GM12878 (cell line): ENCODE measurements at regions not wholly inside any gene's neighbourhood (a gene's known extent, or its start where the extent isn't known, plus 50 kb on each side); places are given as distances from the start of the nearest gene placed in this dataset.

Experiments used
- BACH1 ChIP-seq: fragments of 450-650 bp; IDR thresholded peaks from 2 replicates; pipeline ENCODE4 v1.6.1; 2017; ENCODE audit warnings: mild to moderate bottlenecking, borderline replicate concordance
- ESRRA ChIP-seq: IDR thresholded peaks from 2 replicates; pipeline ENCODE4 v1.6.1; 2012; ENCODE audit warnings: mild to moderate bottlenecking, low read length, improper control_type of control experiment
- GABPA ChIP-seq: IDR thresholded peaks from 2 replicates; pipeline ENCODE4 v1.6.1; 2014; ENCODE audit warnings: antibody characterized with exemption, low read depth, mild to moderate bottlenecking, inconsistent platforms
- JUND ChIP-seq: IDR thresholded peaks from 2 replicates; pipeline ENCODE4 v1.6.1; 2012; ENCODE audit warnings: low read depth, mild to moderate bottlenecking, low read length, improper control_type of control experiment, moderate library complexity
- MXI1 ChIP-seq: fragments of 150-350 bp; IDR thresholded peaks from 2 replicates; pipeline ENCODE4 v1.6.1; 2011; ENCODE audit warnings: low read depth, mild to moderate bottlenecking, inconsistent platforms, low read length, improper control_type of control experiment
- PAX8 ChIP-seq: fragments of 450-650 bp; IDR thresholded peaks from 2 replicates; pipeline ENCODE4 v1.6.1; 2017; ENCODE audit warnings: mild to moderate bottlenecking, moderate library complexity
- POLR2A ChIP-seq: IDR thresholded peaks from 2 replicates; pipeline ENCODE4 v1.6.1; 2011; ENCODE audit warnings: low read depth, mild to moderate bottlenecking, low read length
- YY1 ChIP-seq: IDR thresholded peaks from 2 replicates; pipeline ENCODE4 v1.6.1; 2011; ENCODE audit warnings: low read depth, mild to moderate bottlenecking, low read length
- ZSCAN29 ChIP-seq: fragments of 450-650 bp; IDR thresholded peaks from 2 replicates; pipeline ENCODE4 v1.6.1; 2017; ENCODE audit warnings: mild to moderate bottlenecking, moderate library complexity
- TF ChIP-seq, protein P1 (sequence below), 3 experiments: IDR thresholded peaks in 2 of 3; conservative IDR thresholded peaks in 1 of 3; 2 replicates each; pipeline ENCODE4 v1.5.1; 2011; ENCODE audit warnings: low read depth in 3 of 3, low read length in 3 of 3, mild to moderate bottlenecking in 3 of 3, control low read depth in 2 of 3, moderate library complexity in 2 of 3, inconsistent platforms in 1 of 3, mixed read lengths in 1 of 3; ENCODE audit not compliant: control insufficient read depth in 2 of 3, insufficient read depth in 1 of 3; ENCODE audit errors: extremely low read depth in 1 of 3
- TF ChIP-seq, protein P2 (sequence below): IDR thresholded peaks from 2 replicates; pipeline ENCODE4 v1.6.1; 2011; ENCODE audit warnings: low read depth, low read length, improper control_type of control experiment, borderline replicate concordance
- TF ChIP-seq, protein P3 (sequence below): IDR thresholded peaks from 2 replicates; pipeline ENCODE4 v1.6.1; 2012; ENCODE audit warnings: low read depth, low read length, improper control_type of control experiment
- TF ChIP-seq, protein P4 (sequence below): IDR thresholded peaks from 2 replicates; pipeline ENCODE4 v1.6.1; 2012; ENCODE audit warnings: mild to moderate bottlenecking, low read depth, low read length

DNA sequence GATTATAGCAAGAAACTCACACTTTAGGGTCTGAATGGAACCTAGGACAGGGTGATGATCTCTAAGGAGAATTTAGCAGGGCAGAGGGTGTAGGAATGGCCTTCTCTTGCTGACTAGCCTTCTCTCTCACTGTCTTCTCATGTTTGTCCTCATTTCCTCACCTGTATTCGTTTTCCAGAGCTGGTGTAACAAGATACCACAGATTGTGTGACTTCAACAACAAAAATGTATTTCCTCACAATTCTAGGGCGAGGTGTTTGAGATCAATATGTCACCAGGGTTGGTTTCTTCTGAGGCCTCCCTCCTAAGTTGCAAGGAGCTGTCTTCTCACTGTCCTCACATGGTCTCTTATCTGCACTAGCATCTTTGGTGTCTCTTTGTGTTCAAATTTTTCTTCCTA is 177.9 kb upstream of the C1orf87 start:
- no peak for TF ChIP-seq PAX8
- TF ChIP-seq ZSCAN29: no peak
- TF ChIP-seq, protein P1, sequence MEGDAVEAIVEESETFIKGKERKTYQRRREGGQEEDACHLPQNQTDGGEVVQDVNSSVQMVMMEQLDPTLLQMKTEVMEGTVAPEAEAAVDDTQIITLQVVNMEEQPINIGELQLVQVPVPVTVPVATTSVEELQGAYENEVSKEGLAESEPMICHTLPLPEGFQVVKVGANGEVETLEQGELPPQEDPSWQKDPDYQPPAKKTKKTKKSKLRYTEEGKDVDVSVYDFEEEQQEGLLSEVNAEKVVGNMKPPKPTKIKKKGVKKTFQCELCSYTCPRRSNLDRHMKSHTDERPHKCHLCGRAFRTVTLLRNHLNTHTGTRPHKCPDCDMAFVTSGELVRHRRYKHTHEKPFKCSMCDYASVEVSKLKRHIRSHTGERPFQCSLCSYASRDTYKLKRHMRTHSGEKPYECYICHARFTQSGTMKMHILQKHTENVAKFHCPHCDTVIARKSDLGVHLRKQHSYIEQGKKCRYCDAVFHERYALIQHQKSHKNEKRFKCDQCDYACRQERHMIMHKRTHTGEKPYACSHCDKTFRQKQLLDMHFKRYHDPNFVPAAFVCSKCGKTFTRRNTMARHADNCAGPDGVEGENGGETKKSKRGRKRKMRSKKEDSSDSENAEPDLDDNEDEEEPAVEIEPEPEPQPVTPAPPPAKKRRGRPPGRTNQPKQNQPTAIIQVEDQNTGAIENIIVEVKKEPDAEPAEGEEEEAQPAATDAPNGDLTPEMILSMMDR (IDR thresholded peaks at IDR 0.05 in 2 of 3, conservative IDR thresholded peaks at IDR 0.05 in 1 of 3; ENCODE audit: control insufficient read depth in 2 of 3, extremely low read depth in 1 of 3, insufficient read depth in 1 of 3, low read depth in 3 of 3, low read length in 3 of 3): no peak
- no peak for TF ChIP-seq POLR2A
- TF ChIP-seq GABPA: no peak
- TF ChIP-seq BACH1: no peak
- TF ChIP-seq ESRRA: no peak
- no peak for TF ChIP-seq MXI1
- TF ChIP-seq, protein P2, sequence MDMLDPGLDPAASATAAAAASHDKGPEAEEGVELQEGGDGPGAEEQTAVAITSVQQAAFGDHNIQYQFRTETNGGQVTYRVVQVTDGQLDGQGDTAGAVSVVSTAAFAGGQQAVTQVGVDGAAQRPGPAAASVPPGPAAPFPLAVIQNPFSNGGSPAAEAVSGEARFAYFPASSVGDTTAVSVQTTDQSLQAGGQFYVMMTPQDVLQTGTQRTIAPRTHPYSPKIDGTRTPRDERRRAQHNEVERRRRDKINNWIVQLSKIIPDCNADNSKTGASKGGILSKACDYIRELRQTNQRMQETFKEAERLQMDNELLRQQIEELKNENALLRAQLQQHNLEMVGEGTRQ: no peak
- no peak for TF ChIP-seq JUND
- TF ChIP-seq YY1: no peak
- TF ChIP-seq, protein P3, sequence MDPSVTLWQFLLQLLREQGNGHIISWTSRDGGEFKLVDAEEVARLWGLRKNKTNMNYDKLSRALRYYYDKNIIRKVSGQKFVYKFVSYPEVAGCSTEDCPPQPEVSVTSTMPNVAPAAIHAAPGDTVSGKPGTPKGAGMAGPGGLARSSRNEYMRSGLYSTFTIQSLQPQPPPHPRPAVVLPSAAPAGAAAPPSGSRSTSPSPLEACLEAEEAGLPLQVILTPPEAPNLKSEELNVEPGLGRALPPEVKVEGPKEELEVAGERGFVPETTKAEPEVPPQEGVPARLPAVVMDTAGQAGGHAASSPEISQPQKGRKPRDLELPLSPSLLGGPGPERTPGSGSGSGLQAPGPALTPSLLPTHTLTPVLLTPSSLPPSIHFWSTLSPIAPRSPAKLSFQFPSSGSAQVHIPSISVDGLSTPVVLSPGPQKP: no peak
- TF ChIP-seq, protein P4, sequence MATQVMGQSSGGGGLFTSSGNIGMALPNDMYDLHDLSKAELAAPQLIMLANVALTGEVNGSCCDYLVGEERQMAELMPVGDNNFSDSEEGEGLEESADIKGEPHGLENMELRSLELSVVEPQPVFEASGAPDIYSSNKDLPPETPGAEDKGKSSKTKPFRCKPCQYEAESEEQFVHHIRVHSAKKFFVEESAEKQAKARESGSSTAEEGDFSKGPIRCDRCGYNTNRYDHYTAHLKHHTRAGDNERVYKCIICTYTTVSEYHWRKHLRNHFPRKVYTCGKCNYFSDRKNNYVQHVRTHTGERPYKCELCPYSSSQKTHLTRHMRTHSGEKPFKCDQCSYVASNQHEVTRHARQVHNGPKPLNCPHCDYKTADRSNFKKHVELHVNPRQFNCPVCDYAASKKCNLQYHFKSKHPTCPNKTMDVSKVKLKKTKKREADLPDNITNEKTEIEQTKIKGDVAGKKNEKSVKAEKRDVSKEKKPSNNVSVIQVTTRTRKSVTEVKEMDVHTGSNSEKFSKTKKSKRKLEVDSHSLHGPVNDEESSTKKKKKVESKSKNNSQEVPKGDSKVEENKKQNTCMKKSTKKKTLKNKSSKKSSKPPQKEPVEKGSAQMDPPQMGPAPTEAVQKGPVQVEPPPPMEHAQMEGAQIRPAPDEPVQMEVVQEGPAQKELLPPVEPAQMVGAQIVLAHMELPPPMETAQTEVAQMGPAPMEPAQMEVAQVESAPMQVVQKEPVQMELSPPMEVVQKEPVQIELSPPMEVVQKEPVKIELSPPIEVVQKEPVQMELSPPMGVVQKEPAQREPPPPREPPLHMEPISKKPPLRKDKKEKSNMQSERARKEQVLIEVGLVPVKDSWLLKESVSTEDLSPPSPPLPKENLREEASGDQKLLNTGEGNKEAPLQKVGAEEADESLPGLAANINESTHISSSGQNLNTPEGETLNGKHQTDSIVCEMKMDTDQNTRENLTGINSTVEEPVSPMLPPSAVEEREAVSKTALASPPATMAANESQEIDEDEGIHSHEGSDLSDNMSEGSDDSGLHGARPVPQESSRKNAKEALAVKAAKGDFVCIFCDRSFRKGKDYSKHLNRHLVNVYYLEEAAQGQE: no peak
